Gastrocnemius medialis (tissue), 4 donors: ENCODE measurements at regions not wholly inside any gene's neighbourhood (a gene's known extent, or its start where the extent isn't known, plus 50 kb on each side); places are given as distances from the start of the nearest gene placed in this dataset.

ENCODE experiments used
- ATAC-seq, 2 donors: fragments of 150-250 bp; one replicate each; pipeline ENCODE4 v1.9.1; 2016
- DNase-seq, 2 donors: peaks; one replicate each; pipeline ENCODE4 v3.0.0-alpha.2; 2019
- H3K27ac ChIP-seq, 4 donors: fragments of 200-600 bp; sonication (generic); 1 replicate in 1 of 4; 2 replicates in 3 of 4; pipeline ENCODE4 v1.5.1; 2016 to 2018; ENCODE audit warnings: mild to moderate bottlenecking in 2 of 4, moderate library complexity in 1 of 4
- H3K27me3 ChIP-seq, 3 donors: fragments of 200-600 bp; sonication (generic) in 2 of 3; 1 replicate in 1 of 3; 2 replicates in 2 of 3; pipeline versions ENCODE4 v1.5.1 to v1.6.0; 2016 to 2019; ENCODE audit warnings: mild to moderate bottlenecking in 1 of 3, moderate library complexity in 1 of 3
- H3K36me3 ChIP-seq, 2 donors: fragments of 200-600 bp; sonication (generic) in 1 of 2; one replicate each; pipeline ENCODE4 v1.5.1; 2017 to 2018
- H3K4me1 ChIP-seq, 2 donors: fragments of 200-600 bp; sonication (generic) in 1 of 2; one replicate each; pipeline ENCODE4 v1.5.1; 2016 to 2017; ENCODE audit warnings: mild to moderate bottlenecking in 2 of 2
- H3K4me3 ChIP-seq, 4 donors: fragments of 200-600 bp; sonication (generic) in 3 of 4; 1 replicate in 1 of 4; 2 replicates in 3 of 4; pipeline ENCODE4 v1.5.1; 2016 to 2019; ENCODE audit warnings: mild to moderate bottlenecking in 2 of 4
- H3K9me3 ChIP-seq, 3 donors: fragments of 200-600 bp; sonication (generic) in 2 of 3; 1 replicate in 1 of 3; 2 replicates in 2 of 3; pipeline ENCODE4 v1.5.1; 2016 to 2019
- POLR2A ChIP-seq, 2 donors: fragments of 450-650 bp; IDR thresholded peaks; one replicate each; pipeline ENCODE4 v1.6.1; 2017; ENCODE audit warnings: antibody characterized with exemption in 2 of 2, mild to moderate bottlenecking in 2 of 2, moderate library complexity in 2 of 2
- in situ Hi-C, 4 donors: fragments of 200-750 bp; cut with MboI; loops; one replicate each; pipeline versions ENCODE4 v1.15.0 to v1.8.0; 2017; ENCODE audit warnings: low sequenced_read_pairs in 4 of 4
- intact Hi-C: fragments of 100-400 bp; cut with DNase I; formaldehyde crosslinking; loops from one replicate; pipeline ENCODE4 v1.15.1; 2023; ENCODE audit warnings: low total_unique reads
- TF ChIP-seq, protein P1 (sequence below), 5 experiments: fragments of 450-650 bp in 3 of 5; fragments of 200-600 bp in 2 of 5; sonication (generic) in 2 of 5; IDR thresholded peaks in 4 of 5; conservative IDR thresholded peaks in 1 of 5; 1 replicate in 4 of 5; 2 replicates in 1 of 5; pipeline ENCODE4 v1.5.1; 2016 to 2019; ENCODE audit warnings: antibody characterized with exemption in 5 of 5, mild to moderate bottlenecking in 3 of 5, moderate library complexity in 3 of 5

- in situ Hi-C loops (no loop called here), intact Hi-C loops (no loop called here)
- H3K27ac ChIP-seq: peak overlapping the region in 1 of 4 donors; percentile 3
- TF ChIP-seq, protein P1, sequence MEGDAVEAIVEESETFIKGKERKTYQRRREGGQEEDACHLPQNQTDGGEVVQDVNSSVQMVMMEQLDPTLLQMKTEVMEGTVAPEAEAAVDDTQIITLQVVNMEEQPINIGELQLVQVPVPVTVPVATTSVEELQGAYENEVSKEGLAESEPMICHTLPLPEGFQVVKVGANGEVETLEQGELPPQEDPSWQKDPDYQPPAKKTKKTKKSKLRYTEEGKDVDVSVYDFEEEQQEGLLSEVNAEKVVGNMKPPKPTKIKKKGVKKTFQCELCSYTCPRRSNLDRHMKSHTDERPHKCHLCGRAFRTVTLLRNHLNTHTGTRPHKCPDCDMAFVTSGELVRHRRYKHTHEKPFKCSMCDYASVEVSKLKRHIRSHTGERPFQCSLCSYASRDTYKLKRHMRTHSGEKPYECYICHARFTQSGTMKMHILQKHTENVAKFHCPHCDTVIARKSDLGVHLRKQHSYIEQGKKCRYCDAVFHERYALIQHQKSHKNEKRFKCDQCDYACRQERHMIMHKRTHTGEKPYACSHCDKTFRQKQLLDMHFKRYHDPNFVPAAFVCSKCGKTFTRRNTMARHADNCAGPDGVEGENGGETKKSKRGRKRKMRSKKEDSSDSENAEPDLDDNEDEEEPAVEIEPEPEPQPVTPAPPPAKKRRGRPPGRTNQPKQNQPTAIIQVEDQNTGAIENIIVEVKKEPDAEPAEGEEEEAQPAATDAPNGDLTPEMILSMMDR (IDR thresholded peaks at IDR 0.05 in 4 of 5, conservative IDR thresholded peaks at IDR 0.05 in 1 of 5): no peak
- no peak for TF ChIP-seq POLR2A (IDR thresholded peaks at IDR 0.05)
- H3K9me3 ChIP-seq: no peaks in the 10 kb centered on the region
- H3K4me3 ChIP-seq: no peak overlapping the region
- H3K27me3 ChIP-seq: peaks cover 0 to 4% (median 0%) of the 10 kb centered on the region in 3 donors
- H3K4me1 ChIP-seq: peaks cover 0 to 3% of the 10 kb centered on the region in 2 donors
- ATAC-seq (no peak), DNase-seq (no peak)
- no peaks in the 10 kb centered on the region for H3K36me3 ChIP-seq
These were observed 180.7 kb upstream of the NRXN3 start for GRCh38 chr14:77989441-77989991.

GRCh38 chr14:77990337-77990736, 179.8 kb upstream of the NRXN3 start:
- TF ChIP-seq, protein P1 (IDR thresholded peaks at IDR 0.05 in 4 of 5, conservative IDR thresholded peaks at IDR 0.05 in 1 of 5): no peak
- TF ChIP-seq POLR2A (IDR thresholded peaks at IDR 0.05): no peak
- in situ Hi-C loops (no loop called here), intact Hi-C loops (no loop called here)

DNA sequence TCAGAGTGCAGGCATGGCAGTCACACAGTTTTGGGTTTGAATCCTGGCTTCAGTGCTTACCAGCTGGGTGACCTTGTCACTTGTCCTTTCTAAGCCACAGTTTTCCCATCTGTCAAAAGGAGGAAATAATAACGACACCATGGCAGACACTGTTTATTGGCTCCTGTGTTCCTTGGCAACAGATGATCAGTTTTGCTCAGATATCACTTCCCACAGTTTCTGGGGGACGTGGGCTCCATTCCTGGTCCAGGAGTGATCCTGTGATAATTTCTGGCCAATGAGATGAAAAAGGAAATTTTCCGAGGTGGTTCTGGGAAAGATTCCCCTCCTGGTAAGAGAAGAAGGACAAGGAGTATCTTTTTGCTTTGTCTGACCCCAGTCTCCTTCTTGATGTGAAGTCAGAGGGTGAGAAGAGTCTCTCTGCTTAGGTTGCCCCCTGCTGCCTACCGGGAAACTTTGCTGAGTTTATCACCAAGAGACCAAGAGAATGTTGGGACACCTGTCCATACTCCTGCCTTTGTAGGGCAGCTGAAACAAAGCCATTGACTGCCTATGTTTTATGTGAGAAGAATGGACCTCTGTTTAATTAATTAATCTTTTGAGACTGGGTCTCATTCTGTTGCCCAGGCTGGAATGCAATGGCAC, 178.9 kb upstream of the NRXN3 start:
- no peaks in the 10 kb centered on the region for H3K36me3 ChIP-seq
- TF ChIP-seq, protein P1 (IDR thresholded peaks at IDR 0.05 in 4 of 5, conservative IDR thresholded peaks at IDR 0.05 in 1 of 5): no peak
- no peak for TF ChIP-seq POLR2A (IDR thresholded peaks at IDR 0.05)
- DNase-seq (no peak), ATAC-seq (no peak)
- H3K27me3 ChIP-seq: peaks cover 0 to 4% (median 0%) of the 10 kb centered on the region in 3 donors
- no peaks in the 10 kb centered on the region for H3K9me3 ChIP-seq
- intact Hi-C loops (no loop called here), in situ Hi-C loops (no loop called here)
- no peaks in the 10 kb centered on the region for H3K4me1 ChIP-seq
- no peak overlapping the region for H3K4me3 ChIP-seq
- no peak overlapping the region for H3K27ac ChIP-seq

More at GRCh38 chr14:77990337-77990736, 179.8 kb upstream of the NRXN3 start:
- ATAC-seq (no peak), DNase-seq (no peak)
- Histone ChIP-seq H3K9me3 (no peaks in the 10 kb centered on the region), H3K36me3 (no peaks in the 10 kb centered on the region), H3K27ac (no peak overlapping the region), H3K4me1 (no peaks in the 10 kb centered on the region), H3K27me3 (peaks cover 0 to 4% (median 0%) of the 10 kb centered on the region in 3 donors), H3K4me3 (no peak overlapping the region)

GRCh38 chr14:78005325-78005724, 164.8 kb upstream of the NRXN3 start:
- TF ChIP-seq POLR2A (IDR thresholded peaks at IDR 0.05): no peak
- TF ChIP-seq, protein P1 (IDR thresholded peaks at IDR 0.05 in 4 of 5, conservative IDR thresholded peaks at IDR 0.05 in 1 of 5): no peak
- Histone ChIP-seq H3K4me3 (no peak overlapping the region), H3K27ac (no peak overlapping the region), H3K9me3 (no peaks in the 10 kb centered on the region), H3K27me3 (no peaks in the 10 kb centered on the region), H3K4me1 (no peaks in the 10 kb centered on the region), H3K36me3 (no peaks in the 10 kb centered on the region)
- intact Hi-C loops: no loop called here
- ATAC-seq (no peak), DNase-seq (no peak)
- in situ Hi-C loops: no loop called here
